Left hindlimb (tissue), 1 donor: ENCODE measurements at regions not wholly inside any gene's neighbourhood (a gene's known extent, or its start where the extent isn't known, plus 50 kb on each side); places are given as distances from the start of the nearest gene placed in this dataset.
"Not testable (repeated sequence)": the region's sequence is repeated elsewhere in the genome, so short reads cannot be mapped to it uniquely, and the experiment has no call there.

Experiments used
- DNase-seq: peaks from one replicate; pipeline ENCODE4 v3.0.0-alpha.2; 2018

DNA sequence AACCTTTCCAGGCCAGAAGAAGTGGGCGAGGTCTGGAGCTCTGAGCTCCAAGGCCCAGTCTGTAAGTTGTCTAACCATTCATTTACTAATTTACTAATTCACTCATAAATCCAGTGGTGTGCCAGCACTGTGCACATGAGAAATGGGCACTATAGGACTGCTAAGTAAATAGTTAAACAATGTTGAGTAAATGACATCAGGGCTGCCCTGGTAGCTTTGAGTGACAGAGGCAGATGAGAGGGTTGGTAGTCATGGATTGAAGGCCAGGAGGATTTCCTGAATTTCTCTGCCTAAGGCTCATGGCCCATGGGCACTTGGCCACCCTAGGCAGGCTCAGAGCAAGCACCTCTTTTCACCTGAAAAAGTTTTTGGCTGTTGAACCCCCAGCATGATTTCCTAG is 216.9 kb upstream of the RXFP2 start:
- DNase-seq, result no peak

DNA sequence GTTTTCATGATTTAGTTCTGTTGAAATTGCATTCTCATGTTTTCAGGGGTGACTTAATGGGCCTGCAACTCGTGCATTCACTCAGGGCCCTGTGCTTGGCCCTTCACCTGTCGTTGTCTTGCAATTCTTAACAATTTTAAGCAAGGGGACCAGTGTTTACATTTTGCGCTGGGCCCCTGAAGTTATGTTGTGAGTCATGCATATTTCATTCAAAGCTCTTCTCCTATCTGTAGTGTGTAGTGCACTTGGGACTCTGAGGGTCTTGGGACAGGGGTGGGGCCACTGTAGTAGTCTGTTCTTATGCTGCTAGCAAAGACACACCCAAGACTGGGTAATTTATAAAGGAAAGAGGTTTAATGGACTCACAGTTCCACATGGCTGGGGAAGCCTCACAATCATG is 211.2 kb upstream of the RXFP2 start:
- DNase-seq, result no peak

GRCh38 chr13:31528758-31529157 is 210.6 kb upstream of the RXFP2 start:
- DNase-seq, result no peak

DNA sequence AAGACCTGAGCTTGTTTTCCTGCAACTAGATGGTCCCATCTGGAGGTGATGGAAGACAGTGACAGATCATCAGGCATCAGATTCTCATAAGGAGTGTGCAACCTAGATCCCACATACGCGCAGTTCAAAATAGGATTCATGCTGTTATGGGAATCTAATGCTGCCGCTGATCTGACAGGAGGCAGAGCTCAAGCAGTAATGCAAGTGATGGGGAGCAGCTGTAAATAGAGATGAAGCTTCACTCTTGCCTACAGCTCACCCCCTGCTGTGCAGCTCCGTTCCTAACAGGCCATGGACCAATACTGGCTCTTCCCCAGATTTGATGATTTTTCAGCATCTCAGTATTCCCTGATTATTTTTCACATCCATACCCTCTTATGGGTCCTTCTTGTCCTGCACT is 208.4 kb upstream of the RXFP2 start:
- no peak for DNase-seq

- DNase-seq, result no peak
These were observed 202.3 kb upstream of the RXFP2 start for GRCh38 chr13:31537052-31537451.

GRCh38 chr13:31538067-31539042 is 201.0 kb upstream of the RXFP2 start:
- no peak for DNase-seq

DNA sequence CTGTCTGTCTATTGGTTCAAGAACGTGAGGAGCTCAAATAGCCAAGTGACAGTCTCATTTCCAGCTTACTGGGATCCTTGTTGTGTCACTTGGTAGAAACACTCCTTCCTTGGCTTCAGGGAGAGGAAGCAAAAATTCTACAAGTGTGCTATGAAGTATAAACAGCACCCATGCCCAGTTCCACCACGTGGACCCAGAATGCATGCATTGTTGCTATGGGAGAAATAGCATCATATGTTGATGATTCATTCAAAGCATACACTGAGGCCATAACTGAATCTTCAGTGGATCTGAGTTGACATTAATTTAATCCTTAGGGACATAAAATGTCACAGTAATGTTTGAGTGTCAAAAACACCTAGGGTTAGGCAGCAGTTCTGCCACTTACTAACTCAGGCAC is 199.0 kb upstream of the RXFP2 start:
- DNase-seq, result no peak

GRCh38 chr13:31543190-31543589 is 196.1 kb upstream of the RXFP2 start:
- no peak for DNase-seq

DNA sequence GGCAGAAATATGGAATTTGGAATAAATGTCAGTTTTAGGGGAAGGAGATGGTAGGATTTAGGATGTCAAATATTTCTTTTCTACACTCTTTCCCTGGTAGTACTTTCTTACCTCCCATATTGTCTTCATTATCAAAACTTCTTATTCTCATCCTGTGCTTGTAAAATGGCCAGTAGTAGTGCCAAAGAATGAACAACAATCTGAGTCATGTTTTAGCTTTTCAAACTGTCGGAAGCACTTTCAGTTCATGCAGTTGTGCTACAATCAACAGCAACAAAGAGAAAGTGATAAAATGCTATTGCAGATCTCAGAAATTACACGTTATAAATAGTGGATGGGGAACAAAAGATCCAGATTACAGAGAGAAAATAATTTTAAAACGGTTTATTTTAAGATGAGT is 193.7 kb upstream of the RXFP2 start:
- DNase-seq, result no peak

DNA sequence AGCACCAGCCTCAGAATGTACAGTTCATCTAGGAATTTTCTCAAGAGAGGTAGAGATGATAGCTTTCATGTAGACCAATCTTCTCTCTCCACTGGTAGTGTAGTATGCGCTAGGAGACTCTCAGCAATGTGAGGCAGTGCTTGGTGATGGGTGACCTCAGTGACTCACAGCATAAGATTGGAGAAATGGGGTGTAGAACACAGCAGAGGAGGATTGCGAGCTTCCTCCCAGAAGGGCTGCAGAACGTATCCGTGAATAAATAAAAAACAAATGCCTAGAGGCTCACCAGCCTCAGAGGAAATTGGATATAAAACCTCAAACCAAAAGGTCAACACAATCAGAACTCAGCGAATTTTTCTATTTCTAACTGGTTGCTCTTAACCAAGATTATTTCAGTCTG is 182.9 kb upstream of the RXFP2 start:
- no peak for DNase-seq

- DNase-seq, result not testable (repeated sequence)
These were observed 155.1 kb upstream of the RXFP2 start for GRCh38 chr13:31584221-31584620.

DNA sequence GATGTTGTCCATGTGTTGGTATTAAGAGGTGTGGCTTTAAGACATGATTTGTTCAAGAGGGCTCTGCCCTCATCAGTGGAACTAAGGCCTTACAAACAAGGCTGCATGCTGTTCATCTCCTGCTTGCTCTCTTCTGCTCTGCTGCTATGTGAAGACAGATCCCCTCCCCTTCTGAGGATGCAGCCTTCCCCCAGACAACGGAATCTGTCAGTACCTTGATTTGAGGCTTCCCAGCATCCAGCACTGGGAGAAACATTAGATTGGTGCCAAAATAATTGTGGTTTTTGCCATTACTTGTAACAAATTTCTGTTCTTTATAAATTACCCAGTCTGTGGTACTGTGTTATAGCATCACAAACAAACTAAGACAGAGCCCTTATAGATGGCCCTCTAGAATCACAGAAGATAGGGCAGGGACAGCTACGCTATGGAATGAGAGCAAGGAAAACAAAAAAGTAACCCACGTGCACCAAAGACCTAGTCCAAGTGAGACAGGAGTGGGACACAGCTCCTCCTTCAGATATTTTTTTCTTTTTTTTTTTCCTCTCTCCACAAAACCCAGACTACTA is 151.5 kb upstream of the RXFP2 start:
- DNase-seq, result no peak

DNA sequence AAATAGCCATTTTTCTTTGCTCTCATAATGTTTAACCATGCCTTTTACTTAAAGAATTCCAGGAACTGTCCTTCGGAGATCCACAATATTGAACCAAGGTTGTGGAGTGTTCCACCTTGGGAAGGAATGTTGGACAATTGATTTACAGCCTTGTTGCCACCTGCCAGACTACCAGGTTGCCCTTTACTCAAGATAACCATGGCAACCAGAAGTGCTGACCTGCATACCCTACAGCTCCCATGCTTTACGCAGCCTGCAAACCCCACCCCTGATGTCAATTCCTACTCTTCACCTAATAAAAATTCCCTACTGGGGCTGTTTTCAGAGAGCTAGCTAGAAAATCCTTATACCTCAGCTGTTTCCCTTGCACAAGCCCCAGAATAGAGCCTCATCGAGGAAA is 151.0 kb upstream of the RXFP2 start:
- DNase-seq, result no peak

DNA sequence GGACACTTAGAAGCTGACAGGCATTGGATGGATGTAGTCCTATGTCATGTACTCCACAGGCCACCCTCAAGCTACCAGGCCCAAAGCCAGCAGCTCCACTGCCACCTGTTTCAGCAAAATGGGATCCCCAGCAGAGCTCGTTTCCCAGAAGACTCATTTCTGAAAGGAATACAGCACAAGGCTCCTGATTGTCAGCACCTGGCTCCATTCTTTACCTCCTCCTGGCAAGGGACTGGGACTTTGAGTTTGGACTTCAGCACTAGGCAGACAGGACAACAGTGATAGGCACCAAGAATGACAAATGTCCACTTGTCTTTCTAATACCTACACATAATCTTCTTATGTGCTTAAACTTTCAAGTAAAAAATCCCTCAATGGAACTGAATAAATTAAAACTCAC is 150.4 kb upstream of the RXFP2 start:
- no peak for DNase-seq

DNA sequence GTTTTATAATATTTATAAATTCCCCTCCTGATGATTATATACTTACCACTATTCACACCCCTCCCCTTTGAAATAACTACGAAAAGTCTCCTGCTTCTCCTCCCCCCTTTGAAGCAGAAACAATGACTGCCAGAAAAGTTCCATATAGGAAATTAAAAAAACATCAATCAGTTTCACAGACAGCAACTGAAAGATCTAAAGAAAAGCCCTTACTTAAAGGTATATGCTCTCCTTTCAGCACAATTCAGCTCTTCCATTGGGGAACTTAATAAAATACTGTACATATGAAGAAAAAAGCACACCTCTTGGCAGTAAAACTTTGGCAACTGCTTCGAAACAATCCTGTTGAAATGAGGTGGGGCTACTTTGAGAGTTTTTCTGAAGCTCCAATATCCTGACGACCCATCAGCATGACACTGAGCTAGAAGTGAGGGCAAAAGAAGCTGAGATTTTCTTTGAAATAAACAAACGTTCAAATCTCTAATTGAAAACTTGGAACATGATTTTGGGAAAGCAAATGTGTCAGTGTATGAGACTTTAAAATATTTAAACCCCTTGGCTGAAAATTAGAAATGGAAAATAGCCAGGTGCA is 147.6 kb upstream of the RXFP2 start:
- no peak for DNase-seq

DNA sequence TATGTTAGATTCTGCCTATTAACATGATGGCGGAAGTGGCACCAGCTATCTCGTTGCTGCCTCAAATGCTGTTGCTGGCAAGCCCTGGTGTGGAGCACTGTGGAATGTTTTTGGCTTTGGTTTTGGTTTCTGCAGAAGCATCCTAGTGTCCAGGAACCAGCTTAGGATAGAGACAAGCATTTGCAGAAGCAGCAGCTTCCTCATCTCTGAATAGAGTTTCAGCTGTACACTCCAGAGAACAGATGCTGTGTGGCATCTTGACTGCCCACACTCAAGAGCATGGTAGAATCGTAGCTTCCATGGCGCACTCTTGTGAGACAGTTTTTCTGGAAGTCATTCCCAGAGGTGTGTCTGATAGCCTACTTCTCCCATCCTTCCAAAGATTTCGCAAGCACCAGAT is 145.3 kb upstream of the RXFP2 start:
- DNase-seq, result no peak

DNA sequence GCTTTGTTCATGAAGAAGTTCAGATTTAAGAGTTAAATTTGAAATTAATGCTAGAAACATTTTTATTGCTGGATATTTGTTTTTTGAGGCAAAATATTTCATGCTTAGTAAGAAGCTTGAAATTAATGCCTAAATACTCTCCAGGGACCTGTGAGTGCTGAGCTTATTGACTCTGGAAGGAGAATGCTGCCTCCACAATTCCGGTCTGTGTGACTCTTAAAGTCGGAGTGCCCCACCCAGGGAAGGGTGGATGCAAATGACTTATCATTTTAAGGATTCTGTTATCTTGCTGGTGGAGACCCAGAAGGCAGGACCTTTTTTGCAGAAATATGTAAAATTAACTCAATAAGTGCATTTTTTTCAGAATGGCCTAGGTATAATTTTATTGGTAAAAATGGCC is 143.8 kb upstream of the RXFP2 start:
- DNase-seq, result no peak

DNA sequence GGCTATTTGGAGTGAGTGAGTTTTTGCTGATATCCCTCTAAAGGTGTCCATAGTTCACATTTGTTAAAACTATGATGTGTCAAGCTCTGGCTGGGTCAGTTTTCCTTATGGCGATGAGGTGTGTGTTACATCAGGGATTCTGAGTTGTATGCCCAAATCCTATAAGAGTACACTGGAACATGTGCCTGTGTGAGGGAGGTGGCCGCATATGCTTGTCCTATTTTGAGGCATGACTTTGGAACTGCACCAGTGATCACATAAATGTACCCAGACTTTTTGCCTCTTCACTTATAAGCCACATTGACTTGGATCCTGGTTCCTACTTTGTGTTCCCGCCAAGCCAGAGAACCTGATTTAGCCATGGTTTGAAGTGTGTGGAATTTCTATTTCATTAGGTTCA is 140.3 kb upstream of the RXFP2 start:
- no peak for DNase-seq

GRCh38 chr13:31605076-31605860 is 134.1 kb upstream of the RXFP2 start:
- no peak for DNase-seq

- not testable (repeated sequence) for DNase-seq
These were observed 131.8 kb upstream of the RXFP2 start for GRCh38 chr13:31607531-31607930.

DNA sequence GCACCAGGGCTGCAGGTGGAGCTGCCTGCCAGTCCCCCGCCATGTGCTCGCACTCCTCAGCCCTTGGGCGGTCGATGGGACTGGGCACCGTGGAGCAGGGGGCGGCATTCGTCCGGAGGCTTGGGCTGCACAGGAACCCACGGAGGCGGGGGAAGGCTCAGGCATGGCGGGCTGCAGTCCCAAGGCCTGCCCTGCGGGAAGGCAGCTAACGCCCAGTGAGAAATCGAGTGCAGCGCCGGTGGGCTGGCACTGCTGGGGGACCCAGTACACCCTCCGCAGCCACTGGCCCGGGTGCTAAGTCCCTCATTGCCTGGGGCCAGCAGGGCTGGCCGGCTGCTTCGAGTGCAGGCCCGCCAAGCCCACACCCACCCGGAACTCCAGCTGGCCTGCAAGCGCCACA is 130.5 kb upstream of the RXFP2 start:
- not testable (repeated sequence) for DNase-seq

GRCh38 chr13:31610270-31610998 is 128.9 kb upstream of the RXFP2 start:
- DNase-seq, result no peak

GRCh38 chr13:31611214-31611613 is 128.1 kb upstream of the RXFP2 start:
- no peak for DNase-seq
